ENCODE measurements at regions not wholly inside any gene's neighbourhood (a gene's known extent, or its start where the extent isn't known, plus 50 kb on each side); places are given as distances from the start of the nearest gene placed in this dataset.

DNA sequence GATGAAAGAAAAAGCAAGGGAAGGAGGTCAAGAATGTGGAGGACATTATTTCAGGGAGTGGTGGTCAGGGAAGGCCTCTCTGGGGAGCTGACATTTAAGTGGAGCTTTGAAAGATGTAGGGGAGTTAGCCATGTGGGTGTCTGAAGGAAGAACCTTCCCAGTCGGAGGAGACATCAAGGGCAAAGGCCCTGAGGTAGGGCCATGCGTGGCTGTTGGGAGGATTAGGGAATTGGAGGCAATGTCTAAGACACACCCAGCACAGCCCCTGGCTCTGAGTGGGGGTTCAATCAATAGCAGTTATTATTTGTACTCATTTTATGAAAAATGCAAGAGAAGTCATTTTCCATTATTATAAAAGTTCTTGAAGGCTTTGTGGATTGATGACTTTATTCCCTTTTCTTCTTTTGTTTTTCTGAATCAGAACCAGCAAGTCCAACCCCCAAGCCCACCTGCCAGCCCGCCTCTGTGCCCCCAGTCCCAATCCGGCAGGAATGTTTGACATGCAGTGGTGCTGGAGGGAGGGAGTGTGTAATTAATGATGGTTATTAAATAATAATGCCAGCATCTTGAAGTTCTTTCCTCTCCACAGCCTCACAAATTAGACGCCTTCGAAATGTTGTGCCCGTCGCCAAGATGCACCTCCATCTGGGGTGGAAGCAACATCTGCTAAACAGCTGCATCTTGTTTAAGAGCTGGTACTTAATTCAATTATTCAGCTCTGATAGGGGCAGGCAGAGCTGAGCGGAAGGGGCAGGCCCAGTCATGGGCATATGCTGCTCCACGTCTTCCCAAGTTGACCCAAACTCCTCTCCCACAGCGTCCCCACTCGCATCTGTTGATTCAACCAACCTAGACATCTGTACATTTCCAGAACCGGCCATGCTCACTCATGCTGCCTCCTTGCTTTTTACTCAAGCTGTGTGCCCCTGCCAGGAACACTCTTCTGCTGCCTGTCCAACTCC, 81.3 kb upstream of the SIRPA start:
- no peak for TF ChIP-seq GATA1 (IDR thresholded peaks at IDR 0.05; ENCODE audit: low read depth, low read length)
- no peak for TF ChIP-seq POLR2A (IDR thresholded peaks at IDR 0.05; ENCODE audit: low read length)

Measured in erythroblast (primary cell).